Glutamatergic neuron (in vitro differentiated cells): ENCODE measurements at regions not wholly inside any gene's neighbourhood (a gene's known extent, or its start where the extent isn't known, plus 50 kb on each side); places are given as distances from the start of the nearest gene placed in this dataset.

ENCODE experiments used
- DNase-seq: peaks from one replicate; pipeline ENCODE4 v3.0.0; 2022
- H3K27ac Mint-ChIP-seq: one replicate; pipeline ENCODE4 v1.8.0; 2020; ENCODE audit warnings: mild to moderate bottlenecking, mixed read lengths, inconsistent platforms; ENCODE audit not compliant: unreplicated experiment
- H3K27me3 Mint-ChIP-seq: one replicate; pipeline ENCODE4 v1.8.0; 2020; ENCODE audit warnings: mild to moderate bottlenecking, moderate library complexity, mixed read lengths, inconsistent platforms; ENCODE audit not compliant: unreplicated experiment
- H3K36me3 Mint-ChIP-seq: one replicate; pipeline ENCODE4 v1.8.0; 2020; ENCODE audit warnings: mild to moderate bottlenecking, mixed read lengths, inconsistent platforms; ENCODE audit not compliant: unreplicated experiment
- H3K4me1 Mint-ChIP-seq: one replicate; pipeline ENCODE4 v1.8.0; 2020; ENCODE audit warnings: mild to moderate bottlenecking, low read depth, mixed read lengths, inconsistent platforms; ENCODE audit not compliant: unreplicated experiment
- H3K4me3 Mint-ChIP-seq: one replicate; pipeline ENCODE4 v1.8.0; 2020; ENCODE audit warnings: mild to moderate bottlenecking, mixed read lengths, inconsistent platforms; ENCODE audit not compliant: unreplicated experiment
- H3K9me3 Mint-ChIP-seq: one replicate; pipeline ENCODE4 v1.8.0; 2020; ENCODE audit warnings: mild to moderate bottlenecking, moderate library complexity, mixed read lengths, inconsistent platforms; ENCODE audit not compliant: unreplicated experiment
- CTCF ChIP-seq: fragments of 200-600 bp; sonication (generic); IDR thresholded peaks from one replicate; pipeline ENCODE4 v1.5.0; 2021; ENCODE audit not compliant: partially characterized antibody, unreplicated experiment

GRCh38 chr22:49627217-49628181 is 200.2 kb downstream of the BRD1 start:
- TF ChIP-seq CTCF, result no peak
- peaks cover 26% of the 10 kb centered on the region for H3K9me3 Mint-ChIP-seq

GRCh38 chr22:49626361-49627216 is 201.1 kb downstream of the BRD1 start:
- peaks cover 8% of the 10 kb centered on the region for H3K36me3 Mint-ChIP-seq
- no peak overlapping the region for H3K4me3 Mint-ChIP-seq
- no peak for DNase-seq
- H3K27me3 Mint-ChIP-seq, result peaks cover 14% of the 10 kb centered on the region
- TF ChIP-seq CTCF, result no peak
- H3K27ac Mint-ChIP-seq, result no peak overlapping the region
- peaks cover 26% of the 10 kb centered on the region for H3K9me3 Mint-ChIP-seq
- no peaks in the 10 kb centered on the region for H3K4me1 Mint-ChIP-seq

More at GRCh38 chr22:49627217-49628181, 200.2 kb downstream of the BRD1 start:
- no peak overlapping the region for H3K27ac Mint-ChIP-seq
- H3K36me3 Mint-ChIP-seq, result peaks cover 8% of the 10 kb centered on the region
- H3K27me3 Mint-ChIP-seq, result peaks cover 14% of the 10 kb centered on the region
- H3K4me1 Mint-ChIP-seq, result no peaks in the 10 kb centered on the region
- no peak overlapping the region for H3K4me3 Mint-ChIP-seq
- no peak for DNase-seq

- no peak for TF ChIP-seq CTCF
- H3K27ac Mint-ChIP-seq, result no peak overlapping the region
Measured at GRCh38 chr22:49624421-49625177, 203.1 kb downstream of the BRD1 start.

DNA sequence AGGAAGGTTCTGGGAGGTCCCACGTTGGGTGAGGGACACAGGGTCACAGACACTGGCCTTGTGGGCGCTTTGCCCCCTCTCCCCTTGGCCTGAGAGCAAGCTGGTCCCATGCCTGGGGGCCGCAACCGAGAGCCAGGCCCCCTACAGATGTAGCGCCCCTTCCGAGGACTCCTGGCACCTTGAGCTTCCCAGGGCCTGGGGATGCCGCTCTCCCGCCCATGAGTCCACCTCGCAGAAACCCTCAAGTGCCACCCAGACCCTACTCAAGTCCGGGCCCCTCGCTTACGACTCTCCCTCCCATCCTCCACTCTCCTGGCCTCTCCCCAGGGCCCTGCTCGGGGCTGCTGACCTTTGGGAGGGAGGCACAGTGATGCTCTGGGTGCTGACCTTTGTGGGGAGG is 204.0 kb downstream of the BRD1 start:
- peaks cover 13% of the 10 kb centered on the region for H3K36me3 Mint-ChIP-seq
- no peak overlapping the region for H3K4me3 Mint-ChIP-seq
- no peaks in the 10 kb centered on the region for H3K4me1 Mint-ChIP-seq
- DNase-seq, result no peak
- no peak for TF ChIP-seq CTCF
- peaks cover 27% of the 10 kb centered on the region for H3K9me3 Mint-ChIP-seq
- no peak overlapping the region for H3K27ac Mint-ChIP-seq
- H3K27me3 Mint-ChIP-seq, result peaks cover 14% of the 10 kb centered on the region

More at GRCh38 chr22:49624421-49625177, 203.1 kb downstream of the BRD1 start:
- no peaks in the 10 kb centered on the region for H3K4me1 Mint-ChIP-seq
- DNase-seq, result no peak
- peaks cover 13% of the 10 kb centered on the region for H3K27me3 Mint-ChIP-seq
- H3K36me3 Mint-ChIP-seq, result peaks cover 8% of the 10 kb centered on the region
- H3K9me3 Mint-ChIP-seq, result peaks cover 28% of the 10 kb centered on the region
- H3K4me3 Mint-ChIP-seq, result no peak overlapping the region
